OCI-M1 (cell line): ENCODE measurements at regions not wholly inside any gene's neighbourhood (a gene's known extent, or its start where the extent isn't known, plus 50 kb on each side); places are given as distances from the start of the nearest gene placed in this dataset.
"Not testable (repeated sequence)": the region's sequence is repeated elsewhere in the genome, so short reads cannot be mapped to it uniquely, and the experiment has no call there.

Source experiments
- DNase-seq: peaks from one replicate; lab custom pipeline; 2025; lab: John Stamatoyannopoulos, UW

DNA sequence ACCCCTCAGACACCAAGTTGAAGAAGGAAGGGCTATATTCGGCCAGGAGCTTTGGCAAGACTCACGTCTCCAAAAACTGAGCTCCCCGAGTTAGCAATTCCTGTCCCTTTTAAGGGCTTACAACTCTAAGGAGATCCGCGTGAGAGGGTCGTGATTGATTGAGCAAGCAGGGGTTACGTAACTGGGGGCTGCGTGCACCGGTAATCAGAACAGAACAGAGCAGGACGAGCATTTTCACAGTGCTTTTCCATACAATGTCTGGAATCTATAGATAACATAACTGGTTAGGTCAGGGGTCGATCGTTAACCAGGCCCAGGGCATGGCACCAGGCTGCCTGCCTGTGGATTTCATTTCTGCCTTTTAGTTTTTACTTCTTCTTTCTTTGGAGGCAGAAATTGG, 245.3 kb upstream of the MME start:
- DNase-seq, result peak; percentile 32

DNA sequence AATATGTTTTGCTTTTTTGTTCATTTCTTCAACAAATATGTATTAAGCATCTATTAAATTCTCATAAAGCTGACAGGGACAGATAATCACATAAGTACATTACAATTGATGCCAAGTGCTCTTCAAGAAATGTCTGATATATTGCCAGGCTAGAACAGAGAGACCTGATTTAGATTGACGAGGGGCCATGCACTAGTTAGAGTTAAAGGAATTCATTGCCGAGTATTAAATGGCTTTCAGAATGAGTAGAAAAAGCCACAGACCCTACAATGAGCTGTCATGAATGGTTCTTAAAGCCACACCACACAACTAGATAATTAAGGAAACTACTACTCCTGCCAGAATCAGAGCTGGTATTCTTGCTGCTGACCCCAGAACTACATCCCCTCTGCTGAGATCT, 250.2 kb upstream of the MME start:
- DNase-seq, result no peak

DNA sequence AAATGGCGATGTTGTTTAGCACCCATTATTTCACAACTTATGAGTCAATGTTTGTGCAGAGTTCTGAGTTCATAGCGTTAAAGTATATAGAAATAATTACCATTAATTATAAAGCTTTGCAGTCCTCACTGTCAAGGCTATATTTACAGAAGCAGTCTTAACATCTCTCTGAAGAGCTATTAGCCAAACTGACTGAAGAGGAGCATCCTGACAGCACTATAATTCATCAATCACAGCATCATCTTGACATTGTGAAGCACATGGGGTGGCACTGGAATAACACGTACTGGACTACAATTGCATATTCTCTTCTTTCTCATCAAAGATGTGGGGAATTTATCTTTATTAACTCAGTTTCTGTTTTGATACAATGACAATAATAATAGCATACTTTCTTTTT, 260.6 kb upstream of the MME start:
- no peak for DNase-seq

DNA sequence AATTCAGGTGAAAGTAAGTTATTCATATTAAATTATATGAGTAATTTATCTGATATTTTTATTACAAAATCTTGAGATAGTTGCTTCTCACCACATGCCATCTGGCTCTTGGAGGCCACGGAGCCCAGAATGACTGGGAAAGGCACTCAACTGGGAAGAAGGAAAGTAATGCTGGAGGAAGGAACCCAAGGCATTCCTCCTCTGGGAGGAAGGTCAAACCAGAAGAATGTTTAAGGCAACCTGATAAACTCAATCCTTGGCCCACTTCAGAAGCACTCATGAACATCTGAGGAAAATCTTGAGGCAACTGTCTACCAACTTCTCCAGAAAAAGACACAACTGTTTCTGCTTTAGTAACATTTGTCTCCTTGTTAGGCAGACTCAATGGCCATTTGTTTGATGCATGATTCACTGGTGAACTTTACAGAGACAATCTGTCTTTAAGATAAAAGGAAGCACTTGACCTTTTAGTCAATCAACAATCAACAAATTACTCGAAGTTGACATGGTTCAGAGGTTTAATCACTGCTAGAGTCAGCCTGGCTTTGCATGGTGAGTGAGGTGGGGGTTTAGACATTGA, 261.4 kb upstream of the MME start:
- no peak for DNase-seq

DNA sequence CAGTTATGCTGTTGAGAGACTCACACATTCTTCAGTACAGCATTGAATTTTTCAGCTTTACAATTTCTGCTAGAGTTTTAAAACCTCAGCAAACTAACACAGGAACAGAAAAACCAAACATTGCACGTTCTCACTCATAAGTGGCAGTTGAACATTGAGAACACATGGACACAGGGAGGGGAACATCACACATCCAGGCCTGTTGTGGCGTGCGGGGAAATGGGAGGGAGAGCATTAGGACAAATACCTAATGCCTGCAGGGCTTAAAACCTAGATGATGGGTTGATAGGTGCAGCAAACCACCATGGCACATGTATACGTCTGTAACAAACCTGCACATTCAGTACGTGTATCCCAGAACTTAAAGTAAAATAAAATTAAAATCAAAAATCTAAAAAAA, 270.1 kb upstream of the MME start:
- not testable (repeated sequence) for DNase-seq

DNA sequence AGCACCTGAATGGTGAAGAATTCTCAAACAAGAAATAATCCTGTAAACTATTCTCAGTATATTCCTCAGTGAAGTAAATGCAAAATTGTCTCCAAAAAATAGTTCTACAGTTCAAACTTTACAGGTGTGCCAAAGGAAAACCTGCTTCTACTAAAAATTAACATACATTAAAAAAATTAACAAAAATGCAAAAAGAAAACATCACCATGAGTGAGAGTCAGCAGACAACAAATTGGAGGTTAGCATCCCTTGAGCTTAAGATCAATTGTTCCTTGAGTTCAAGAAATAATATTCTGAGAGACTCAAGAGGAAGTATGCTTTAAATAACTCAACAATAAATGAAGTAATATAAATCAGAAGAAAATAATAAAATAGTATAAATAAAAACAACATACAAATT, 278.4 kb upstream of the MME start:
- no peak for DNase-seq

DNA sequence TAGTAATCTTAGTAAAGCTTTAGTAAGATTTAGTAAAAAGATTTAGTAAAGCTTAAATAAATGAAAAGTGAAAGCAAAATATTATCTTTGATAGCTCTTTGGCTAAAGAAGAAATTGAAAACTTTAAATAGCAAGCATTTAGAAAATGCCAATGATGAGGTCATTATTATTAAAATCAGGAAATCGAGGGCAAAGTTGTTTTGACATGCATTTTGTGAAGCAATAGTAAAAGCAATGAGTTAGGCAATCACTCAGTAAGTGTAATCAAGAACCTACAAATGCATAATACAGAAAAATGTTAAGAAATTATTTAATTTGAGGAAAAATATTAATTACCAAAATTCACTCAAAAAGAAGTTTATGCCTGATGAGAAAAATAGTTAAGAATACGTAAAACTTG, 280.3 kb upstream of the MME start:
- no peak for DNase-seq

DNA sequence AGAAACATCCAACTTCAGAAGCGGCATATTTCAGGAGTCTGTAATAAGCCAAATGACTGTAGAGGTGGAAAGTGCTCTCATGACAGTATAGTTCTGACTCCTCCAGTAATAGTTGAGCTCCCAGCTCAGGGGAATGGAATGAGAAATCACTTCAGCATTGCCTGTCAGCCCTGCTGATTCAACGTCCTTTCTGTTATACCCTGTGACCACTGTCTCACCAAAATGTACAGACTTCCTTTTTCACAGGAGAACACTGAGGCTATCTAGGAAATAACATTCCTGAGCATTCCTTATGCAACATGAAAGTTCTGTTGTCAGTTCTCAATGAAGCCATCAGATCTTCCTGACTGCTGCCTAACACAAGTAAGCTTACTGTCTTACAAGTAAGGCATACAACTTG, 284.5 kb upstream of the MME start:
- DNase-seq, result peak; percentile 10

DNA sequence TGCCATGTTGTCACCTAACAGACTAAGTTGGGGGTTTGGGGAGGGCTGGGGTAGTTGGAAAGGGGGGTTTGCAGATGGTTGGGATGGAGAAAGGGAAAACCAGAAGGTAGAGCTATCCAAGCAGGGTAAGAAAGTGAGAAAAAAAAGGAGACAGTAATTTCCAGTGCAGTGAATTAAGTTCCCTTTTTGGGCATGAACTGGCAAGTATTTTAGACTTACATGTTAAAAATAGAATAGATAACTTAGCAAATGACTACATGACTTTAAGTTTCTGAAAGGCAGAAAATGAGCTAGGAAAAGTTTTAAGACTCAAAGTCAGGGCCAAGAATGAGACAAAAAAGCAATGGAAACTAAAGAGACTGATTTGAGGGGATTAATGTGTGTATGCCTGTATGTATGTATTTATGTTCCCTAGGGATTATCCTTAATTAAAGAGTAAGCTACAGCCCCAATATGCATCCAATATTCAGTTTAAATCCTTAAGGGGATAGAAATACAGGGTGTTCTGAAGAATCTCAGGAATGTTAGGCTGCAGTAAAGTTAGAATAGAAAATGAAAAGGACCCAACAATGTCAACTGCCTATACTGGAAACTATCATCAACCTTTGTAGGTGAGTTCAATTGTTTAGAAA, 285.2 kb upstream of the MME start:
- DNase-seq, result peak; percentile 26

DNA sequence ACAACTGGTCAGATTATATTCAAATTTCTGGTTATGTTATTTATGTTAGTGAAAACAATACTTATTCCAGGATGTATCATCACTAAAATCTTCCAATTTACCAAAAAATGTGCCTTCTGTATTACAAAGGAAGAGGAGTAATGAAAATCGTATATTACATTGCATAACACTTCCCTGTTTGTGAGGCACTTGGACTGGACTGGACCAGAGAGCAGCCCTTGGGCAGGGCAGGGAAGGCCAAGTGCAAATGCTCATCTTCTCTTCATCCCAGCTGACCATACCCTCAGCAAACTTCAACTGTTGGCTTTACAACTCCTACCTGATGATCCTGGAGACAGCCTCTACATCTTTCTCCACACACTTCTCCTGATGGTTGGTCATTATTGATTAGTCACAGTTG, 285.7 kb upstream of the MME start:
- peak; percentile 26 for DNase-seq

DNA sequence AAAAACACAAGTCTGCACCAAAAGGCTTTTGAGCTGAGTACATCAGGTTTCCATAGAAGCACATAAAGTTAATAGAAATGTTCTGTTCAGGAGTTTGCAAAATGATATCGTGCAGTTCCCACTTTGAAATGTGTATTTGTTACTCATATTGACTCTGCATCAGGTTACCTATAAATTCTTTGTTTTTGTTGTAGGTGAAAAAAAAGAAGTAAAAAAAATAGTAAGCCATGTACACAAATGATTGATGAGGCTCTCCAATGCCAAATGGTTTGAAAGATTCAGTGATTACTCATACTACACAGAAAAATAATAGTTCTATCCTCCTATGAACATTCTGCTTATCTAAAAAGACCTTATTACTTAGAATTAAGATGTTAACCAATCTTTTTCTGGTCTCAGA, 287.3 kb upstream of the MME start:
- DNase-seq, result no peak

DNA sequence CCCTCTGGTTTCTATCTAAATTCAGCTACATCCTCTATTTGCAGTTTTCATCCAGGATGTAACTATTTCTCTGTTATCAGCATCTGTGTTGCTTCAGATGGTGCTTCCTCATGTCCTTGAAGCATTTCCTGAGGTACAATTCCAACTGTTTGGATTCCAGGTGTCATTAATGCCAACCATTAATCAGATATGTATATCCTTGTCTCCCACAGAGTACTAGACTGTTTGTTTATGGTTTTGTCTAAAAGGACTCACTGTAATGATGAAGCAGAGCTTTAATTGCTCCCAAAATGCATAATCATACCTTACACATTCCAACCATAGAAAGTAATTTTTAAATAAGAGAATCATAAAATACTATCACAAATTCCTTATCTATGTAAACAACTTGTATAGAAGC, 288.5 kb upstream of the MME start:
- no peak for DNase-seq

DNA sequence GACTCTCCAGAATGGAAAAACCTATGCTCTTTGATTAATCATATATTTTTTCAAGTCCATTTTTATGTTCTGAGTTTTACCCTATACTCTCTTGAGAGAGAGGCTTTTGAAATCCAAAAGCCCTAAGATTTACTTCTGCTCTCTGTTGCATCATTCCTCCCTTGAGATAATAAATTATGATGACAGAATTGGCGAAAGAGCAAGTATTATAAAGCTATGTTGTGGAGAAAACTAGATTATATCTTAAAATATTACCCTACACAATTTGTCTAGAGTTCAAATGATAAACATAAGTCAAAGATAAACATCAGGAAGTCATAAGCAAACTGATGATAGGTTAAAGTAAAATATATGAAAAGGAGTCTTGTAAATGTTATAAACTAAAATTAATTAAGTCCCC, 293.4 kb upstream of the MME start:
- peak; percentile 44 for DNase-seq

DNA sequence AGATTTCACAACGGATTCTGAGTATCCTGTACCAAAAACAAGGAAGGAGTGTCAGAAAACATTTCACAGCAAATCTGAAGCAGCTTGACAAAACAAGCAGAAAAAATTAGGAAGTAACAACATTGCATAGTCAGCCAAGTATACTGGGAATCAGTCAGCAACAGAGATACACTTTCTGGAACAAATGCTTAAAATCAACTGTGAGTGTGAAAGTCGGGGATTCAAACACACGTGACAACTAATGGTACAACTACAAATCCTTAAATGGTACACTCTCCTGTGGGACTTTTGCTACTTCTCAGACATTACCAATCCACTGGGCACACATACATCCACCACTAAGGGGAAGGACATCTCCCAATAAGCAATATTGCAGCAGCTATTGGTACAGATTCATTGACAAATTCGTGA, 296.6 kb upstream of the MME start:
- peak; percentile 35 for DNase-seq

DNA sequence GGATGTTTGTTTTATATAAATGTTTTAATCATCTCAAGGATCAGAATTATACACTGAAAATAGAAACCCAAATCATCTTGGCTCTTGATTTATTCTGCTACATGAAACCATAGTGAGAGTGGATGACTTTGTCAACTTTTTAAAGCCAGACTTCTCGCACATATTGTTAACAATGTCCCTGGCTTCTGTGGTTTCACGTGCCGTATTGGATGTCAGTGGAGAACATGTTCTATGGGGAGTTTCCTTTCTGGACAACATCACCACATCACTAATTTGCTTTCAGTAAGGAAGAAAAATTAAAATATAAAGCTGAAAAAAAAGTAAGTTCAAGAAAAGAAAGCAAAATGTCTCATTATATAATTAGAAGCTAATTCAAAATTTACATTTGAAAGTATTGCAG, 297.1 kb upstream of the MME start:
- DNase-seq, result no peak

DNA sequence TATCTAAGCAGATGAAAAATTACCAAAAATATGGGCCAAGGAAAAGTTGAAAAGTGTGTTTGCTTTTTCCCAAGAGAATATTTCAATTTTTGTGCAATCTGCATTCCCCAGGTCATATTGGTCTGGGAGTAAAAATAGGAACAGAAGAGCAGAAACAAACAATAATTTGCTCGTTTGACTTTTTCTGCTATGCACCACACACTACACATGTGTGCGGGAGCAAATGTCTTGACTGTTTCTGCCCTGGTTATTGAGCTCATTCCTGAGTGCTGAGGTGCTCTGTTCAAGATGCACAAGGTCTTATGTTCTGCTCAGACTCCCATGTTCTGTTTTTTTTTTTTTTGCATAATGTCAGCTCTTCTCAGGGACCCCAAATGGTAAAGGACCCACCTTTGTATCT, 298.0 kb upstream of the MME start:
- DNase-seq, result no peak

DNA sequence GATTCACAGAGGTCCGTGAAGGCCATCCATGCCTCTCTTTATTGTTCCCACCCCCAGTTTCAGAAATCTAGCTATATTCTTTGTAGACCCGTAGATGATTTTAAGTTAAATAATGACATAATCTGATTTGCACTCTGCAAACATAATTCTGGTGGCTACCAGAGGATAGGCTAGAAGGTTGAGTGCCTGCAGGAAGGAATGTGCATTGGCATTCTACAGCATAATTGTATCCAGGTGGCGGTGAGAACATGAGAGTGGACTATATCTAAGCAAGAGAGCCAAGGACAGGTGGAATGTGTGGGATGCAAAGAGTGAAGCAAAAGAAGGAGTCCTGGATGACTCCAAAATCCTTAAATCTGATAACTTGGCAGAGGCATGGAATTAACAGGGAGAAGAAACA, 298.5 kb upstream of the MME start:
- DNase-seq, result no peak

DNA sequence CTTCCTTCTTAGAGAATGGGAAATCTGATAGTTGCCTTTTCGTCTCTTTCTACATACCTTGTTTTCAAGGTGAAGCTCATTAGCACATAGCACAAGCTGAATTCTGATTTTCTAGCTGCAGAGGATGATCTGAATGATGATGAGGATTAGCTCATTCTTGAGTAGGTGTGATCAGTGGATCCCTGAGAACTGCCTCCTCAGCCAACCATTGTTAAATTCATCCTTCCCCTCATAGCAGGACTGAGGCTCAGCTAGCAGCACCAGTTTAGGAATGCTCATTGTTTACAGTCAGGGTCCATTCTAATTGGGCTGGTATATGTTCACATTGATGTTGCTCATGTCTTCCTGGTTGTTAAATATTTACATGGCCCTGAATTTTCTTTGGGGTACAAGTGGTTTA, 299.9 kb upstream of the MME start:
- no peak for DNase-seq

DNA sequence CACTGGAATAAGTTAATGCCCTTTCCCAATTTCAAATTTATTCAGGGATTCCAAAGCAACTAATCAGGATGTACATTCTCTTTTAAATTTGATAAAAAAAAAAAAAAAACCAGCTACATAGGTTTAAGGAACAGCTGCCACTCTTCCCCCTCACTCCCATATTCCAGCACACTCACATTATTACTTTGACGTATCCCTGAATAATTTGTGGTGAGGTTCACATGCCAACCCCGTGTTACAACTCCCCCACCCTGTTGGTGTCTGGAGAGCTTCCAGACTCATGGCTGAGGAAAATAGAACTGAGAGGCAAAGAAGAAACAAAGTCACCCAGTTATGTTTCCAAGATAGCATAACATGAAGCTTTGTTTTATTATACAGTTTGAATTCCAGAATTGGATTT, 300.5 kb upstream of the MME start:
- DNase-seq, result no peak

DNA sequence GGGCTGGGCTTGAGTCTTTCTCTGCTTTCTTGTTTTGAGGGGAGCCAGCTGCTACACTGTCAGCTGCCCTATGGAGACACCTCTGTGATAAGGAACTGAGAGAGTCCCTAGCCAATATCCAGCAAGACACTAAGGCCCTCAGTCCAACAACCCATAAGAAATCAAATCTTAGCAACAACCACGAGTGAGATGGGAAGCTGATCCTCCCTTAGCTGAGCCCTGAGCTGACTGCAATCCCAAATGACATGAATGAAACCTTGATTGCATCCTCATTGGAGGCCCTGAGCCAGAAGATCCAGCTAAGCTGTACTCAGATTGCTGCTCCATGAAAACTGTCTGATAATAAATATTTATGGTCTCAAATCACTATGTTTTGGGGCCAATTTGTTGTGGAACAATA, 302.1 kb upstream of the MME start:
- no peak for DNase-seq

DNA sequence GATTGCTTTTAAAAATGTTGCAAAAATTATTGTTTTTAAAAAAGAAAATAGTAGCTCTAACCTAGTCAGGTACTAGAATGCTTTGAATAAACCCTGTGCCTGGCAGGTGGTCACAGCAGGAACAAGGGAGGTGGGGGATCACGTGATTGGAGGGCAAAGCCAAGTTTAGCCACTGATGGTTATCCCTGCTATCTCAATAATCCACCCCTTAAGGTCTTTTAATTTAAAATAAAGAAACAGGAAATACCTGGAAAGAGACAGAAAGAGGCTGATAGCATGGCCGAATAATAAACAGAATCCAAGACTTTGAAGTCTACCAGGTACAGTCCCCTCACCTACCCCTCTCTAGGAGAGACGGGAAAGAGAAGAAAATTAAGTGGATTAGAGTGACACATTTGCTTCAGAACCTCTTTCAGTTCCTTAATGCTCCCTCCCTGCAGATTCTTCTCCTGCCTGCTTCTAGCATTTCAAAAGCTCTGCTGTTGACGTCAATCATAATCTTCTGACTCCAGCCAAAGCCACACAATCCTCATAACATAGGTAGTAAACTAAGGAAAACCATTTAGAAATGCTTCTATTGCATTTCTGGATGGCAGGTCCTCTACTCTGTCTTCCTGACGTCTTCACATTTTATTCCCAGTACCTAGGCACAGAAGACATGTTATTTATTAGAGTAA, 303.4 kb upstream of the MME start:
- peak; percentile 9 for DNase-seq

DNA sequence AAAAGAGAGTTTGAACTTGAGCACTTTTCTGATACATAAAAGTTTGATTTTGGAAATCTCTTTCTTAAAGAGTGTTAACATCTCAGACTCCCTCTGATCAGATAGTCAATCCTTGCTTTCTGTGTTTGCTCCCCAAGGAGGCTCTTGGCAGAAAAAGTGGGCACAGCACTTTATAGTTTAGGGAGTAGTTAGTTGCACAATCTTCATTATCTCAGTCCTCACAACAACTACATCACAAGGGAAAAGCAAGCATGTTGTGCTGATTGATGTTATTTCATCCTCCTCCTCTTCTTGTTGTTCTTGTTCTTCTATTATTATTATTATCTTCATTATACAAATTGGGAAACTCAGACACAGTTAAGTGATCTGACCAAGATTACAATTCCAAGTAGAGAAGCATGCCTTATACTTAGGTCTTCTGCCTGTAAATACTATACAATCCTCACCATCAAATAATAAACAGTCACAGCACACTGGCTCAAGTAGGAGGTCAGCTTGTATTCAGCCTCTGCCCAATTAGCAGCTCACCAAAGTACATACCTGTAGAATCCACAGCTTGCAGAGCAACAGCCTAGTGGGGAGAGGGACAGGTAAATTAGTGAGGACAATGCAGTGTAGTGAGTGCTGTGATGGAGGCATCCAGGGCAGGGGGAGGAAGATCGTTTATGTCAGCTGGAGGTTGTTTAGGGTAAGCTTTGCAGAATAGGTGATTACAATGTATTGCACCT, 304.1 kb upstream of the MME start:
- no peak for DNase-seq
